ENCODE measurements at regions not wholly inside any gene's neighbourhood (a gene's known extent, or its start where the extent isn't known, plus 50 kb on each side); places are given as distances from the start of the nearest gene placed in this dataset.

DNA sequence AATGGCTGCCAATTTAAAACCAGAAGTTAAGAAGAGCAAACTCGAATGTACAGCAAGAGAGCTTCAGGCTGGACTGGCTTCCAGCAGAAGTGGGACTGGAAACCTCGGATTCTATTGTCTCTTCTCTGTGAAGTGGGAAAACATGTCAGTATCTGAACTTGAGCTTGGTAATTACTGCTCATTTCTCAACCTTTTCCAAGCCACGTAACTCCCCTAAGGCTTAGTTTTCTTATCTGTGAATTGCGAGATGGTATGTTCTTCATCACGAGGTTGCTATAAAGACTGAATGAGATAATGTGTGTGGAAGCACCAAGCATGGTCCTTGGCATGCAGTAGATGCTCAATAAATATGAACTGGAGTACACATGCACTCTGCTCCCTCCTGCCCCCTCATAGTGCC lies 259.4 kb upstream of the SPRED2 start:
- no peaks in the 10 kb centered on the region for H3K4me1 ChIP-seq
- H3K9me3 ChIP-seq, result no peaks in the 10 kb centered on the region
- H3K27ac ChIP-seq, result no peak overlapping the region
- H3K27me3 ChIP-seq, result no peaks in the 10 kb centered on the region
- no peak for DNase-seq
- no peak for TF ChIP-seq POLR2A (IDR thresholded peaks at IDR 0.05)
- TF ChIP-seq, protein P1, sequence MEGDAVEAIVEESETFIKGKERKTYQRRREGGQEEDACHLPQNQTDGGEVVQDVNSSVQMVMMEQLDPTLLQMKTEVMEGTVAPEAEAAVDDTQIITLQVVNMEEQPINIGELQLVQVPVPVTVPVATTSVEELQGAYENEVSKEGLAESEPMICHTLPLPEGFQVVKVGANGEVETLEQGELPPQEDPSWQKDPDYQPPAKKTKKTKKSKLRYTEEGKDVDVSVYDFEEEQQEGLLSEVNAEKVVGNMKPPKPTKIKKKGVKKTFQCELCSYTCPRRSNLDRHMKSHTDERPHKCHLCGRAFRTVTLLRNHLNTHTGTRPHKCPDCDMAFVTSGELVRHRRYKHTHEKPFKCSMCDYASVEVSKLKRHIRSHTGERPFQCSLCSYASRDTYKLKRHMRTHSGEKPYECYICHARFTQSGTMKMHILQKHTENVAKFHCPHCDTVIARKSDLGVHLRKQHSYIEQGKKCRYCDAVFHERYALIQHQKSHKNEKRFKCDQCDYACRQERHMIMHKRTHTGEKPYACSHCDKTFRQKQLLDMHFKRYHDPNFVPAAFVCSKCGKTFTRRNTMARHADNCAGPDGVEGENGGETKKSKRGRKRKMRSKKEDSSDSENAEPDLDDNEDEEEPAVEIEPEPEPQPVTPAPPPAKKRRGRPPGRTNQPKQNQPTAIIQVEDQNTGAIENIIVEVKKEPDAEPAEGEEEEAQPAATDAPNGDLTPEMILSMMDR (IDR thresholded peaks at IDR 0.05), result no peak
- H3K36me3 ChIP-seq, result no peaks in the 10 kb centered on the region
- intact Hi-C loops (cut with DNase I), result no loop called here
- no peak overlapping the region for H3K4me3 ChIP-seq (replicated peaks in 1 of 3)
- 87 to 93% methylated on average over 5 of the region's 5 CpGs for WGBS, 2 donors

DNA sequence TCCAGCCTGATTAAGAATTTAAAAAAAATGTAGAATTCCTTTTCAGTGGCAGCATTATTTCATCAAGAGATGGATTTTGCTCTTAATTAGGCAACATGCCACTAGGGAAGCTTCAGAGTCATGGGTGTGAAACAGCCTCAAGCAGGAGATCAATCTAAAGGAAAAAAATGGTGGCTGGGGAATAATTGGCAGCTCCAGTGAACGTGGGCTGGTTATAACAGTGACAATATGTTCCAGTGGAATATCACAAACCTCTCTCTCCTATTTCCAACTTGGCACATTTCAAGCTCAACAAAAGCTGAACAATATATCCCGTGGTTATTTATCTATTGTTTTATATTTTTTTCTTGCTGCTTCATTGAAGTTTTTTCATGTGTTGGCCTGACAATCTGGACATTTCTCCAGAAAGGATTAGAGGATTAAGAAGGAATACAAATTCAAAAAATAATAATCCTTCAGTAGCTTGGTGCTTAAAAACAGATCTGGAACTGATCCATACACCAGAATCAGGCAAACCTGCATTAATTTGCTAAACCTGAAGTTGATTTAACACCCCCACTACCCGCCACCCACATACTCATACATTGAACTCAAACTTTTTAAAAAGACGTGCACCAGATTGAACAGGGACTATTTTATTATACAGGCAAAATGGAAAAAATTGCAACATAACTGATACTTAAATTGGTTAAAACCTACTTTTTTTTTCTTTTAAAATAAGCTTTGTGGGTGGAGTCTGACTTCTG lies 255.9 kb upstream of the SPRED2 start:
- Histone ChIP-seq H3K9me3 (no peaks in the 10 kb centered on the region), H3K4me3 (replicated peaks in 1 of 3) (no peak overlapping the region), H3K27me3 (no peaks in the 10 kb centered on the region), H3K36me3 (no peaks in the 10 kb centered on the region), H3K27ac (no peak overlapping the region), H3K4me1 (no peaks in the 10 kb centered on the region)
- DNase-seq, result no peak
- intact Hi-C loops (cut with DNase I), result no loop called here
- TF ChIP-seq, protein P1 (IDR thresholded peaks at IDR 0.05), result no peak
- no peak for TF ChIP-seq POLR2A (IDR thresholded peaks at IDR 0.05)
- 84 to 85% methylated on average over 4 of the region's 4 CpGs for WGBS, 2 donors

DNA sequence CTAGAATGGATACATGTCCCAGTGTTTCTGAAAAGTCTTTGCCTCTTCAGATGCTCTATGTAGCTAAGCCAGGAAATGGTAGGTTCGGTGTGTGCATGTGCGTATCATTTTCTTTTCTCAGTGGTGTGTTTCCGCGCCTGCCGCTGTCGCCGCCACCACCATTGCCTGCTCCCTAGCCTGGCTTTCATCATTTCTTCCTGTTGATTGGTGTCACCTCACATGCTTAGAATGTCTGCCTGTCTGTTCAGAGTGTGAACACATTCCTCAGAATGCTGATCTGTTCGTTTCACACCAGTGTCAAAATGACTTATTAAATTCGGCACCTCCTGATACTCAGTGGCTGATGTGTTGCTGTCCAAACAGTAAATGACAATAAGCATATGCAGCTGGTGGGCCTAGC lies 255.2 kb upstream of the SPRED2 start:
- no peaks in the 10 kb centered on the region for H3K9me3 ChIP-seq
- H3K4me3 ChIP-seq (replicated peaks in 1 of 3), result no peak overlapping the region
- TF ChIP-seq POLR2A (IDR thresholded peaks at IDR 0.05), result no peak
- TF ChIP-seq, protein P1 (IDR thresholded peaks at IDR 0.05), result no peak
- H3K27ac ChIP-seq, result no peak overlapping the region
- H3K36me3 ChIP-seq, result no peaks in the 10 kb centered on the region
- intact Hi-C loops (cut with DNase I), result no loop called here
- no peaks in the 10 kb centered on the region for H3K27me3 ChIP-seq
- 85 to 92% methylated on average over 9 of the region's 9 CpGs for WGBS, 2 donors
- DNase-seq, result no peak
- no peaks in the 10 kb centered on the region for H3K4me1 ChIP-seq

DNA sequence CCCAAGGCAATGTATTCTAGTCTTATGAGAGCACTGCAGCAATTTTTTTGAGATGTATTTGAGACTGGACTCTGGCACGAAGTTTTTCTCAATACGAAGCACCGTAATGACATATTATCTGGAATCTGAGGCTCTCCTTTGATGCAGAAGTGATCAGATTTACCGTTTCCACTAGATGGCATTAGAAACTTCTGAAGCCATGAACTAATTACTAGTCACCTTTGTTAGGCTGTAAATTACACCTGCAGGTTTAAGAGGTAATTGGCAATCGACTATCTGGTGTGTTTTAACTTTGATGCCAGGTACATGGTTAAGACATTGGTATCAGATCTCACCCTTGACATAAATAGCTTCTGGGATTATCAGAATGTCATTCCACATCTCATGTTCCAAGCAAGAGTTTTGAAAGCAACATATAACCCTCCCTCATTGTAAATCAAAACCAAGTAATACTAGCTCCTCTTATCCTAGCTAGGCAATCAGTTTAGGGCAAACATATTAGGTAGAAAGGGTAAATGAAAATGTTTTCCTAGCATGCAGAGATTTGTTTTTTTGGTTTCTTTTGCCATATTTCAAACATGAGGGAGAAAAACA lies 254.6 kb upstream of the SPRED2 start:
- TF ChIP-seq POLR2A (IDR thresholded peaks at IDR 0.05), result no peak
- TF ChIP-seq, protein P1 (IDR thresholded peaks at IDR 0.05), result peak in 3 of 6 experiments; percentile 30 to 47 (median 33)
- Histone ChIP-seq H3K4me3 (replicated peaks in 1 of 3) (no peak overlapping the region), H3K36me3 (no peaks in the 10 kb centered on the region), H3K9me3 (no peaks in the 10 kb centered on the region), H3K27me3 (no peaks in the 10 kb centered on the region), H3K4me1 (no peaks in the 10 kb centered on the region), H3K27ac (no peak overlapping the region)
- WGBS, 2 donors, result 60% methylated on average over 5 of the region's 5 CpGs
- no peak for DNase-seq
- intact Hi-C loops (cut with DNase I), result no loop called here

DNA sequence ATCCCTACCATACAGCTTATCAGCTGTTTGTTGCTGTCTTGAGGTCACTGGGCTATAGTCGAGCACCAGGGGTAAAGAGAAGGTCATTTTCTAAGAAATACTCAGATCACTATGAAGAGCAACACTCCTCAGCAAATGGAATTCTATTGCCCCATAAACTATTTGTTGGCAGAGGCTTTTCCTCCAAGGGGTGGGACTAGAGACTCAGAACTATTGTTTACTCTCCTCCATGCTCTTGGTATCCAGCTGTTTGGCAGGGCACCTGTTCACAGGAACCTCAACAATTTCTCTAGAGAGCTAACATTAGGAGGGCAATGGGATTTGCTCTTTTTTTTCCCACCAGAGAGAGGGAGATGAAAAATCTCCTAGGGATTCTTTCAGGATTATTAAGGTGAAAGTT lies 249.1 kb upstream of the SPRED2 start:
- intact Hi-C loops (cut with DNase I), result no loop called here
- no peak for TF ChIP-seq POLR2A (IDR thresholded peaks at IDR 0.05)
- TF ChIP-seq, protein P1 (IDR thresholded peaks at IDR 0.05), result no peak
- no peaks in the 10 kb centered on the region for H3K36me3 ChIP-seq
- H3K27ac ChIP-seq, result no peak overlapping the region
- DNase-seq, result no peak
- no peaks in the 10 kb centered on the region for H3K4me1 ChIP-seq
- no peaks in the 10 kb centered on the region for H3K27me3 ChIP-seq
- H3K4me3 ChIP-seq (replicated peaks in 1 of 3), result no peak overlapping the region
- no peaks in the 10 kb centered on the region for H3K9me3 ChIP-seq
- WGBS, 2 donors, result 37 to 62% methylated on average over 1 of the region's 1 CpG
